ENCODE measurements at regions not wholly inside any gene's neighbourhood (a gene's known extent, or its start where the extent isn't known, plus 50 kb on each side); places are given as distances from the start of the nearest gene placed in this dataset.

- Histone ChIP-seq H3K9me3 (ENCODE audit: control insufficient read depth, low read length) (no peaks in the 10 kb centered on the region), H3K27me3 (ENCODE audit: control insufficient read depth, insufficient read depth, low read length, poor library complexity, severe bottlenecking) (no peaks in the 10 kb centered on the region), H3K27ac (ENCODE audit: insufficient read depth, low read depth, low read length, poor library complexity, severe bottlenecking) (no peak overlapping the region), H3K36me3 (ENCODE audit: control insufficient read depth, insufficient read depth, low read length) (no peaks in the 10 kb centered on the region), H3K4me1 (ENCODE audit: control insufficient read depth, insufficient read depth, low read length) (no peaks in the 10 kb centered on the region), H3K4me3 (ENCODE audit: insufficient read depth, low read depth, low read length) (no peak overlapping the region)
- WGBS, 2 experiments, result 89 to 95% methylated on average over 4 of the region's 4 CpGs
Measured at GRCh38 chr9:126033956-126034355, 286.8 kb downstream of the PBX3 start.

GRCh38 chr9:126036881-126037291 lies 289.7 kb downstream of the PBX3 start:
- Histone ChIP-seq H3K36me3 (ENCODE audit: control insufficient read depth, insufficient read depth, low read length) (no peaks in the 10 kb centered on the region), H3K27ac (ENCODE audit: insufficient read depth, low read depth, low read length, poor library complexity, severe bottlenecking) (no peak overlapping the region)
- WGBS, 2 experiments, result 90 to 92% methylated on average over 19 of the region's 19 CpGs

GRCh38 chr9:126038790-126039189 lies 287.8 kb upstream of the MVB12B start:
- Histone ChIP-seq H3K9me3 (ENCODE audit: control insufficient read depth, low read length) (no peaks in the 10 kb centered on the region), H3K36me3 (ENCODE audit: control insufficient read depth, insufficient read depth, low read length) (no peaks in the 10 kb centered on the region), H3K4me3 (ENCODE audit: insufficient read depth, low read depth, low read length) (no peak overlapping the region), H3K4me1 (ENCODE audit: control insufficient read depth, insufficient read depth, low read length) (no peaks in the 10 kb centered on the region), H3K27ac (ENCODE audit: insufficient read depth, low read depth, low read length, poor library complexity, severe bottlenecking) (no peak overlapping the region), H3K27me3 (ENCODE audit: control insufficient read depth, insufficient read depth, low read length, poor library complexity, severe bottlenecking) (no peaks in the 10 kb centered on the region)
- WGBS, 2 experiments, result 82 to 83% methylated on average over 6 of the region's 6 CpGs

More at GRCh38 chr9:126036881-126037291, 289.7 kb downstream of the PBX3 start:
- no peak overlapping the region for H3K4me3 ChIP-seq (ENCODE audit: insufficient read depth, low read depth, low read length)
- H3K27me3 ChIP-seq (ENCODE audit: control insufficient read depth, insufficient read depth, low read length, poor library complexity, severe bottlenecking), result no peaks in the 10 kb centered on the region
- no peaks in the 10 kb centered on the region for H3K4me1 ChIP-seq (ENCODE audit: control insufficient read depth, insufficient read depth, low read length)
- no peaks in the 10 kb centered on the region for H3K9me3 ChIP-seq (ENCODE audit: control insufficient read depth, low read length)

- H3K27ac ChIP-seq (ENCODE audit: insufficient read depth, low read depth, low read length, poor library complexity, severe bottlenecking), result no peak overlapping the region
- H3K4me1 ChIP-seq (ENCODE audit: control insufficient read depth, insufficient read depth, low read length), result no peaks in the 10 kb centered on the region
- H3K27me3 ChIP-seq (ENCODE audit: control insufficient read depth, insufficient read depth, low read length, poor library complexity, severe bottlenecking), result no peaks in the 10 kb centered on the region
- 92 to 99% methylated on average over 3 to 4 of the region's 4 CpGs for WGBS, 2 experiments
- no peaks in the 10 kb centered on the region for H3K36me3 ChIP-seq (ENCODE audit: control insufficient read depth, insufficient read depth, low read length)
- no peaks in the 10 kb centered on the region for H3K9me3 ChIP-seq (ENCODE audit: control insufficient read depth, low read length)
- H3K4me3 ChIP-seq (ENCODE audit: insufficient read depth, low read depth, low read length), result no peak overlapping the region
Measured at GRCh38 chr9:126043681-126044080, 282.9 kb upstream of the MVB12B start.

GRCh38 chr9:126049088-126049487 lies 277.5 kb upstream of the MVB12B start:
- H3K27me3 ChIP-seq (ENCODE audit: control insufficient read depth, insufficient read depth, low read length, poor library complexity, severe bottlenecking), result no peaks in the 10 kb centered on the region
- no peak overlapping the region for H3K27ac ChIP-seq (ENCODE audit: insufficient read depth, low read depth, low read length, poor library complexity, severe bottlenecking)
- whole genome bisulfite sequencing, 2 experiments, result 83 to 87% methylated on average over 8 of the region's 8 CpGs
- H3K36me3 ChIP-seq (ENCODE audit: control insufficient read depth, insufficient read depth, low read length), result no peaks in the 10 kb centered on the region
- no peak overlapping the region for H3K4me3 ChIP-seq (ENCODE audit: insufficient read depth, low read depth, low read length)
- no peaks in the 10 kb centered on the region for H3K4me1 ChIP-seq (ENCODE audit: control insufficient read depth, insufficient read depth, low read length)
- H3K9me3 ChIP-seq (ENCODE audit: control insufficient read depth, low read length), result no peaks in the 10 kb centered on the region

- H3K36me3 ChIP-seq (ENCODE audit: control insufficient read depth, insufficient read depth, low read length), result no peaks in the 10 kb centered on the region
- H3K27me3 ChIP-seq (ENCODE audit: control insufficient read depth, insufficient read depth, low read length, poor library complexity, severe bottlenecking), result no peaks in the 10 kb centered on the region
- no peaks in the 10 kb centered on the region for H3K9me3 ChIP-seq (ENCODE audit: control insufficient read depth, low read length)
- H3K27ac ChIP-seq (ENCODE audit: insufficient read depth, low read depth, low read length, poor library complexity, severe bottlenecking), result no peak overlapping the region
- H3K4me3 ChIP-seq (ENCODE audit: insufficient read depth, low read depth, low read length), result no peak overlapping the region
- no peaks in the 10 kb centered on the region for H3K4me1 ChIP-seq (ENCODE audit: control insufficient read depth, insufficient read depth, low read length)
- 85 to 86% methylated on average over 26 of the region's 26 CpGs for WGBS, 2 experiments
Measured at GRCh38 chr9:126049896-126050604, 276.6 kb upstream of the MVB12B start.

- H3K27me3 ChIP-seq (ENCODE audit: control insufficient read depth, insufficient read depth, low read length, poor library complexity, severe bottlenecking), result no peaks in the 10 kb centered on the region
- 90 to 94% methylated on average over 9 of the region's 9 CpGs for WGBS, 2 experiments
Measured at GRCh38 chr9:126050605-126050990, 276.0 kb upstream of the MVB12B start.

GRCh38 chr9:126051446-126052130 lies 275.0 kb upstream of the MVB12B start:
- WGBS, 2 experiments, result 92% methylated on average over 15 of the region's 15 CpGs
- H3K9me3 ChIP-seq (ENCODE audit: control insufficient read depth, low read length), result no peaks in the 10 kb centered on the region
- no peaks in the 10 kb centered on the region for H3K36me3 ChIP-seq (ENCODE audit: control insufficient read depth, insufficient read depth, low read length)
- H3K4me3 ChIP-seq (ENCODE audit: insufficient read depth, low read depth, low read length), result no peak overlapping the region
- H3K27ac ChIP-seq (ENCODE audit: insufficient read depth, low read depth, low read length, poor library complexity, severe bottlenecking), result no peak overlapping the region
- no peaks in the 10 kb centered on the region for H3K4me1 ChIP-seq (ENCODE audit: control insufficient read depth, insufficient read depth, low read length)
- H3K27me3 ChIP-seq (ENCODE audit: control insufficient read depth, insufficient read depth, low read length, poor library complexity, severe bottlenecking), result no peaks in the 10 kb centered on the region

More at GRCh38 chr9:126050605-126050990, 276.0 kb upstream of the MVB12B start:
- no peaks in the 10 kb centered on the region for H3K36me3 ChIP-seq (ENCODE audit: control insufficient read depth, insufficient read depth, low read length)
- no peaks in the 10 kb centered on the region for H3K4me1 ChIP-seq (ENCODE audit: control insufficient read depth, insufficient read depth, low read length)
- H3K9me3 ChIP-seq (ENCODE audit: control insufficient read depth, low read length), result no peaks in the 10 kb centered on the region
- H3K27ac ChIP-seq (ENCODE audit: insufficient read depth, low read depth, low read length, poor library complexity, severe bottlenecking), result no peak overlapping the region
- H3K4me3 ChIP-seq (ENCODE audit: insufficient read depth, low read depth, low read length), result no peak overlapping the region

- H3K4me1 ChIP-seq (ENCODE audit: control insufficient read depth, insufficient read depth, low read length), result no peaks in the 10 kb centered on the region
- H3K9me3 ChIP-seq (ENCODE audit: control insufficient read depth, low read length), result no peaks in the 10 kb centered on the region
- H3K27ac ChIP-seq (ENCODE audit: insufficient read depth, low read depth, low read length, poor library complexity, severe bottlenecking), result no peak overlapping the region
- 88 to 89% methylated on average over 6 of the region's 6 CpGs for WGBS, 2 experiments
- no peaks in the 10 kb centered on the region for H3K27me3 ChIP-seq (ENCODE audit: control insufficient read depth, insufficient read depth, low read length, poor library complexity, severe bottlenecking)
- H3K4me3 ChIP-seq (ENCODE audit: insufficient read depth, low read depth, low read length), result no peak overlapping the region
- no peaks in the 10 kb centered on the region for H3K36me3 ChIP-seq (ENCODE audit: control insufficient read depth, insufficient read depth, low read length)
Measured at GRCh38 chr9:126052791-126053190, 273.8 kb upstream of the MVB12B start.

- H3K9me3 ChIP-seq (ENCODE audit: control insufficient read depth, low read length), result no peaks in the 10 kb centered on the region
- 79 to 86% methylated on average over 6 of the region's 6 CpGs for WGBS, 2 experiments
- no peak overlapping the region for H3K27ac ChIP-seq (ENCODE audit: insufficient read depth, low read depth, low read length, poor library complexity, severe bottlenecking)
- no peaks in the 10 kb centered on the region for H3K27me3 ChIP-seq (ENCODE audit: control insufficient read depth, insufficient read depth, low read length, poor library complexity, severe bottlenecking)
- H3K4me3 ChIP-seq (ENCODE audit: insufficient read depth, low read depth, low read length), result no peak overlapping the region
- H3K36me3 ChIP-seq (ENCODE audit: control insufficient read depth, insufficient read depth, low read length), result no peaks in the 10 kb centered on the region
- no peaks in the 10 kb centered on the region for H3K4me1 ChIP-seq (ENCODE audit: control insufficient read depth, insufficient read depth, low read length)
Measured at GRCh38 chr9:126053913-126054312, 272.7 kb upstream of the MVB12B start.

All from ectodermal cell (in vitro differentiated cells).